Kidney epithelial cell (primary cell): ENCODE measurements at regions not wholly inside any gene's neighbourhood (a gene's known extent, or its start where the extent isn't known, plus 50 kb on each side); places are given as distances from the start of the nearest gene placed in this dataset.

Source experiments
- DNase-seq: peaks from one replicate; pipeline ENCODE4 v3.0.0-alpha.2; 2010; ENCODE audit warnings: low read depth
- H3K27me3 ChIP-seq: 2 replicates; pipeline ENCODE4 v1.6.0; 2011; ENCODE audit warnings: low read length; ENCODE audit not compliant: control insufficient read depth, insufficient read depth
- H3K36me3 ChIP-seq: 2 replicates; pipeline ENCODE4 v1.5.1; 2011; ENCODE audit warnings: low read length; ENCODE audit not compliant: control insufficient read depth, insufficient read depth
- H3K4me3 ChIP-seq: 2 replicates; pipeline ENCODE4 v1.5.1; 2011; ENCODE audit warnings: low read depth, mild to moderate bottlenecking, control low read depth, low read length
- TF ChIP-seq, protein P1 (sequence below): IDR thresholded peaks from 2 replicates; pipeline ENCODE4 v1.5.1; 2011; ENCODE audit warnings: mild to moderate bottlenecking, moderate library complexity, low read length, control low read depth, inconsistent platforms; ENCODE audit not compliant: insufficient read depth, poor library complexity, severe bottlenecking

DNA sequence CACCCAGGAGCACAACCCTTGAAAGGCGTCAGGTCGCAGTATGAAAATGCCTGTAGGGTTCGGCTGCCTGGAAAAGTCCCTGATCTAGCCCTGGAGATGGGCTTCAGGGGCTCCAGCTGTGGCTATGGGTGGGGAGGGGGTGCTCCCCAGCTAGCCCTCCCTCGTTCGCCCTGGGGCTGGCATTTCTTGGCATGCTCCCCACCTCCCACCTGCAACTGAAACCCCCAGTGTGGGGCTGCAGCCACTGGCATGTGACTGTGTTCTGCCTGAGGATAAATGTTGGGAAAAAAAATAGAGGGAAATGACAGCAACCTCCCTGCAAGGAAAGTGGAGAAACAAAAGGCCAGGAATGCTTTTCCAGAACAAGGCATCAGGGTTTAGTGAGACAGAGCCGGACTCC is 109.2 kb downstream of the COPS8 start:
- TF ChIP-seq, protein P1, sequence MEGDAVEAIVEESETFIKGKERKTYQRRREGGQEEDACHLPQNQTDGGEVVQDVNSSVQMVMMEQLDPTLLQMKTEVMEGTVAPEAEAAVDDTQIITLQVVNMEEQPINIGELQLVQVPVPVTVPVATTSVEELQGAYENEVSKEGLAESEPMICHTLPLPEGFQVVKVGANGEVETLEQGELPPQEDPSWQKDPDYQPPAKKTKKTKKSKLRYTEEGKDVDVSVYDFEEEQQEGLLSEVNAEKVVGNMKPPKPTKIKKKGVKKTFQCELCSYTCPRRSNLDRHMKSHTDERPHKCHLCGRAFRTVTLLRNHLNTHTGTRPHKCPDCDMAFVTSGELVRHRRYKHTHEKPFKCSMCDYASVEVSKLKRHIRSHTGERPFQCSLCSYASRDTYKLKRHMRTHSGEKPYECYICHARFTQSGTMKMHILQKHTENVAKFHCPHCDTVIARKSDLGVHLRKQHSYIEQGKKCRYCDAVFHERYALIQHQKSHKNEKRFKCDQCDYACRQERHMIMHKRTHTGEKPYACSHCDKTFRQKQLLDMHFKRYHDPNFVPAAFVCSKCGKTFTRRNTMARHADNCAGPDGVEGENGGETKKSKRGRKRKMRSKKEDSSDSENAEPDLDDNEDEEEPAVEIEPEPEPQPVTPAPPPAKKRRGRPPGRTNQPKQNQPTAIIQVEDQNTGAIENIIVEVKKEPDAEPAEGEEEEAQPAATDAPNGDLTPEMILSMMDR = no peak
- no peaks in the 10 kb centered on the region for H3K36me3 ChIP-seq
- H3K4me3 ChIP-seq = no peak overlapping the region
- DNase-seq = no peak
- peaks cover 7% of the 10 kb centered on the region for H3K27me3 ChIP-seq

DNA sequence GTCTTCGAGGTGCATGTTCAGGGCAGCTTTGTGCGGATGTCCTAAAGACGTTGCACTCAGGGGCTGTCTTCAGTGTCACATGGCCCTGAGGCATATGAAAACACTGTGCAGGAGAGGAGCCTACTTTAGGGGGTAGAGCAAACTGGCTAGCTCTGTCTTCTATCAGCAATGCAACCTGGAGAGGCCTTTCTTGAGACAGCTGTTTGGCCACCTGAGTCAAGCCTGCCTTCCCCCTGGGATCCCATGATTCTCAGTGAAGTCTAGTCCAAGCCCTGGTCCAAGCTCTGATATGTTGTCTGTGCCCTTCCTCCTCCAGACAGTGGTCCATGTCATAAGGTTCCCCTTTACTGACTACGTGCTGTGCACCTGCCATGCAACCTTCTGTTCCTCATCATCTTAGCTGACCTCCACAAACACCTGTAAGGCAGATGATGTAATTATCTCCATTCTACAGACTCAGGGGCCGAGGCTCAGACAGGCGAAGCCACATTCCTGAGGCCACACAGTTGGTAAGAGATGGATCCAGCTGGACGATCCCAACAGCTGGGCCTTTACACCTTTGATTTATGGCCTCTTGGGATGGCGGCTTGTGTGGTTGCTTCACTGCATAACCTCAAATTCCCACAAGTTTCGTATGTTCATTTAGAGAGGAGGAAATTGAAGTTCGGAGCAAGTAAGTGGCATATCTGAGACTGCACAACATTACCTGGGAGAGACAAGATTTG is 109.9 kb downstream of the COPS8 start:
- no peaks in the 10 kb centered on the region for H3K36me3 ChIP-seq
- no peak overlapping the region for H3K4me3 ChIP-seq
- peaks cover 7% of the 10 kb centered on the region for H3K27me3 ChIP-seq
- TF ChIP-seq, protein P1 = no peak
- DNase-seq = peak; percentile 57

DNA sequence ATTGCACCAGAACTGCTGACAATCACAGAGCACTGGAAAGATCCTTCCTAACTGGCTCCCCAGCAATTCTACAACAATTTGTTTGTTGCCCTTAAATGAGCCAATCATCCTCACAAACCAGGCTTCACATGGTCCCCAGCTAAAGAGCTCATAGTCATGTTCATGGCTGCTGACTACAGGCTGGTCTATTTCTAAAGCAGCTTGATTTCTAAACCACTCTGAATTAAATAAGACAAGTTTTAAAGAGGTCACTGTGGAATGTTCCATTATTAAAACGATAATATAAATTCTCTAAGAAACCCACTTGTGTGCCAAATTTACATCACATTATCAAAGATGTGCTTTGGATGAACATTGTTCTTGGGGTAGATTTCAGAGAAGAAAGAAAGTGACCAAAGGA is 110.7 kb downstream of the COPS8 start:
- DNase-seq = no peak
- peaks cover 7% of the 10 kb centered on the region for H3K27me3 ChIP-seq
- TF ChIP-seq, protein P1 = no peak
- no peaks in the 10 kb centered on the region for H3K36me3 ChIP-seq
- no peak overlapping the region for H3K4me3 ChIP-seq

DNA sequence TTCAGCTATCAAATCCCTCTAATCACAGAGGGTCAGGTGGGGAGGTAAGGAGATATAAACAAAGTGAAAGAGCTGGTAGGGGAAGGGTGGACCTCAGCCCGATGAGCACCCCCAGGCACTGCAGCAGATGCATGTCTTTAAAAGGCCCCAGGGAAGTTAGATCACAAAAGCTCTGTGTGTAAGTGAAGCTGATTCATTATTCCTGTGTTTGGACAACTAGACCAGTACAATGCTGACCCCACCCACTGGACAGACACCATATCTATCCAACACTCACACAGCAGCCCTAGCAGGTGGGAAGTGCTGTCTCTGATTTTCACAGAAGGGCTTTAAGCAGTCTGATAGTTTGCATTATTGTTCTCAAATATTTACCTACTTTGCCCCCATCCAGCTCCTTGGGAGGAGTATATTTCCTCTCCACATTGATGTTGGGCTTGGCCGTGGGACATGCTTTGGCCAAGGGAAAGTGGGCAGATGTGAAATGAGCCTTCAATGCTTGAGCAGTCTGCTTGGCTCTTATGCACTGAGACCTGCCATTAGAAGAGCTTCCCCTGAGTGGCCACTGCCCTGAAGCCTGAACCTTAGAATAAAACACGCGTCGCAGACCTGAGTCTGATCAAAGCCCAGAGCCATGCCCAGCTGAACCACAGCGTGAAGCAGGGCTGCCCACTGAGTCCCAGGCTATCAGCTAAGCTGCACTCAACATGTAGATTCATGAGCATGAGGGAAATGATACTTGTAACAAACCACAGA is 111.4 kb downstream of the COPS8 start:
- peaks cover 5% of the 10 kb centered on the region for H3K27me3 ChIP-seq
- TF ChIP-seq, protein P1 = no peak
- H3K36me3 ChIP-seq = no peaks in the 10 kb centered on the region
- no peak for DNase-seq
- no peak overlapping the region for H3K4me3 ChIP-seq

DNA sequence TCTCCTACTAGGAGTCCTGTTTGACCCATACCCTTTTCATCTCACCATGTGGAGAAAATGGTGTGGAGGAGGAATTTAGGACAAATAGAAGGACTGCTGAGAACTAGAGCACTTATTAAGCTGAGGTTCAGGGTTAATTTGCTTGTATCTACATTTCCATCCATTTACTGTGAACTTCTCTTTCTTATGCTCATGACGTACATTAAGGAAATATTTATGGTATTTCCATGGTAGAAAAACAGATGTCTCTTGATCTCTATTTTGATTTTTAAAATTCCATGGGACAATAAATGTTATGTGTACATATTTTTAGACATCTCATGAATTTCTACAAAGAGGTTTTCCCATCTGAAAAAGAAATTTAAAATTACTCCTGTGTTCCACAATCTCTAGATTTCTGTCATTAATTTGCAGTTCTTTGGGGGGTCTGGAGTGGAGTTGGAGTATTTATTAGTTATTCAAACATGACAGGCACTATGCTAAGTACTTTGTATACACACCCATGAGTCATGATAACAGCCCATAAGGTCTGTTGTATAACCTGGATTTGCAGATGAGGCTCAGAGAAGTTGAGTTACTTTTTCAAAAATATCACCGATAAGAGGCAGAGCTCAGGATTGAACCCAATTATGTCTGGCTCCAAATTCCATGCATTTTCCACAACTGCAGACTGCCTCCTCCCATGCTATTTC is 112.6 kb downstream of the COPS8 start:
- H3K4me3 ChIP-seq = no peak overlapping the region
- DNase-seq = no peak
- TF ChIP-seq, protein P1 = no peak
- no peaks in the 10 kb centered on the region for H3K36me3 ChIP-seq
- peaks cover 2% of the 10 kb centered on the region for H3K27me3 ChIP-seq
